GM13976 (cell line): ENCODE measurements at regions not wholly inside any gene's neighbourhood (a gene's known extent, or its start where the extent isn't known, plus 50 kb on each side); places are given as distances from the start of the nearest gene placed in this dataset.

ENCODE experiments used
- DNase-seq: peaks from one replicate; pipeline ENCODE4 v3.0.0; 2012; ENCODE audit warnings: low spot score
- in situ Hi-C: fragments of 300-500 bp; cut with MboI; formaldehyde crosslinking; loops from one replicate; pipeline ENCODE4 v1.12.0; 2022; ENCODE audit warnings: low sequenced_read_pairs, mixed read lengths, inconsistent platforms; ENCODE audit not compliant: unreplicated experiment
- TF ChIP-seq, protein P1 (sequence below): IDR thresholded peaks from 2 replicates; pipeline ENCODE4 v1.5.1; 2012; ENCODE audit warnings: borderline replicate concordance, mild to moderate bottlenecking; ENCODE audit not compliant: insufficient read depth; ENCODE audit errors: extremely low read depth, missing control alignments, control extremely low read depth

DNA sequence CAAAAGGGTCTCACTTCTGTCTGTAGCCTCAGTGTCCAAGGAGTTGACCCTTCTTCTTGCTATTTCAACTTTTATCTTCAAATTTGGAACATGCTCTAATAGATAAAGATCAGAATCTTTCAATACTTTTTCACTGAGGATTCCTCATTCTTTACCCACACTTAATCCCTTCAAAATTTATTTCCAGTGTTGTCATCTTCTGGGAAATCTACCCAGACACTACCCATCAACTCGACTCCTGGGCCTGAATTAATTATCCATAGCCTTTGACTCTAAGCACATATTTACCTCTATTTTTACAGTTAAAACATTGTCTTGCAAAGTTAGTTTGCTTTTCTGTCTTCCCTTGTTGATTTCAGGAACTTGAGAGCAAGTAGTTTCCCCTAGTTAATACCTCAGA lies 1022.5 kb downstream of the PCDH9 start:
- DNase-seq, result no peak

DNA sequence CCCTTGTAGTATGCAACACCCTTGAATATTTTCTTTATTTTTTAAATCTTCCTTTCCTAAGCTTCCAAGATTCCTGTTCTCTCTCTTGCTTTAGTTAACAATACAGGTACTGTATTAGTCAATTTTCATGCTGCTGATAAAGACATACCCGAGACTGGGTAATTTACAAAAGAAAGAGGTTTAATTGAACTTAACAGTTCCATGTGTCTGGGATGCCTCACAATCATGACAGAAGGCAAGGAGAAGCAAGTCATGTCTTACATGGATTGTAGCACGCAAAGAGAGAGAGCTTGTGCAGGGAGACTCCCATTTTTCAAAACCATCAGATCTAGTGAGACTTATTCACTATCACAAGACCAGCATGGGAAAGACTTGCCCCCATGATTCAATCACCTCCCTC lies 1024.3 kb downstream of the PCDH9 start:
- no peak for DNase-seq
- in situ Hi-C loops, result no loop called here
- TF ChIP-seq, protein P1, sequence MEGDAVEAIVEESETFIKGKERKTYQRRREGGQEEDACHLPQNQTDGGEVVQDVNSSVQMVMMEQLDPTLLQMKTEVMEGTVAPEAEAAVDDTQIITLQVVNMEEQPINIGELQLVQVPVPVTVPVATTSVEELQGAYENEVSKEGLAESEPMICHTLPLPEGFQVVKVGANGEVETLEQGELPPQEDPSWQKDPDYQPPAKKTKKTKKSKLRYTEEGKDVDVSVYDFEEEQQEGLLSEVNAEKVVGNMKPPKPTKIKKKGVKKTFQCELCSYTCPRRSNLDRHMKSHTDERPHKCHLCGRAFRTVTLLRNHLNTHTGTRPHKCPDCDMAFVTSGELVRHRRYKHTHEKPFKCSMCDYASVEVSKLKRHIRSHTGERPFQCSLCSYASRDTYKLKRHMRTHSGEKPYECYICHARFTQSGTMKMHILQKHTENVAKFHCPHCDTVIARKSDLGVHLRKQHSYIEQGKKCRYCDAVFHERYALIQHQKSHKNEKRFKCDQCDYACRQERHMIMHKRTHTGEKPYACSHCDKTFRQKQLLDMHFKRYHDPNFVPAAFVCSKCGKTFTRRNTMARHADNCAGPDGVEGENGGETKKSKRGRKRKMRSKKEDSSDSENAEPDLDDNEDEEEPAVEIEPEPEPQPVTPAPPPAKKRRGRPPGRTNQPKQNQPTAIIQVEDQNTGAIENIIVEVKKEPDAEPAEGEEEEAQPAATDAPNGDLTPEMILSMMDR, result no peak

More for the DNA sequence above, 1022.5 kb downstream of the PCDH9 start:
- TF ChIP-seq, protein P1, result no peak
- in situ Hi-C loops, result no loop called here

DNA sequence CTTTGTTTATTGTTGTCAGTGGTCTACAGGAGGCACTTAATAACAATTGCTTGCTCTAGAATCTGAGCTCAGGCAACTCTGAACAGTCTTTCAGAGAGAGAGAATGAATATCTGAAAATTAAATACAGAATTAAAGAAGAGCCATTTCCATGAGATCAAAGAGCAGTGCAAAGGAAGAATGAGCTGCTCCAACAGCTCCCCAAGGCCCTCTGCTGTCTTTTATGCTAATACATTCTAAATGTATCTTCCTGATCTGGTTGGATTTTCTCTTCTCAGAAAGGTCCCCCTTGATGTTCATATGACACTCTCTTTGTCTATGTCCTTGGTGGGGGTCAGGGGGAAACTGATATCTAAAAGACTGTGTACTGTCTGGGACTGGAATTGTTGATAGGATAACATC lies 1029.6 kb downstream of the PCDH9 start:
- in situ Hi-C loops, result no loop called here
- TF ChIP-seq, protein P1, result no peak
- DNase-seq, result no peak

DNA sequence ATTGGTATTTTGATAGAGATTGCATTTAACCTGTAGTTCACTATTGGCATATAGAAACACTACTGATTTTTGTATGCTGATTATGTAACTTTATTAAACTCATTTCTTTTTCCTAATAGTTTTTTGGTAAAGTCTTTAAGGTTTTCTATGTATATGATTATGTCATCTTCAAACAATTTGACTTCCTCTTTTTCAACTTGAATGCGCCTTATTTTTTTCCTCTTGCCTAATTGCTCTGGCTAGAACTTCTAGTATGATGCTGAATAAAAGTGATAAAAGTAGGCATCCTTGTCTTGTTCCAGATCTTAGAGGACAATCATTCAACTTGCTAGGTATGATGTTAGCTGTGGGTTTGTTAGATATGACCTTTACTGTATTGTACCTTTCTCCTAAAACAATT lies 1034.9 kb downstream of the PCDH9 start:
- TF ChIP-seq, protein P1, result no peak
- DNase-seq, result no peak
- in situ Hi-C loops, result no loop called here

DNA sequence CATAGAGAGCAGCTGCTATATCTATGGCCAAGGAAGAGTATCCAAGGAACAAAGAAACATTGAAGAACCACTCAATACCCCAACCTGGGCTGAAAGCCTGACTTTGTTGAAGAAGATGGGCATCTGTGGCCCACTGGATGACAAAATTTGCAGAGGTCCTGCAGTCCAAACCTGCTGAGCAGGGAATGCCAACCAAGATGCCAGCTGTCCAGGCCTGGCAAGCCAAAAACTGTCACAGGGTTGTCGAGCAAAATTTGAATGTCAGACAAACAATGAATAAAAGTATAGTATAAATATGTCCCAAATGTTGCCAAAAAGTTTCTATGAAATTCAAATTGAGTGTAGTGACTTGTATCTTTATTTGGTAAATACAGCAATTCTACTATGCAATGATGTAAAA lies 1040.2 kb downstream of the PCDH9 start:
- in situ Hi-C loops, result no loop called here
- TF ChIP-seq, protein P1, result no peak
- DNase-seq, result no peak

DNA sequence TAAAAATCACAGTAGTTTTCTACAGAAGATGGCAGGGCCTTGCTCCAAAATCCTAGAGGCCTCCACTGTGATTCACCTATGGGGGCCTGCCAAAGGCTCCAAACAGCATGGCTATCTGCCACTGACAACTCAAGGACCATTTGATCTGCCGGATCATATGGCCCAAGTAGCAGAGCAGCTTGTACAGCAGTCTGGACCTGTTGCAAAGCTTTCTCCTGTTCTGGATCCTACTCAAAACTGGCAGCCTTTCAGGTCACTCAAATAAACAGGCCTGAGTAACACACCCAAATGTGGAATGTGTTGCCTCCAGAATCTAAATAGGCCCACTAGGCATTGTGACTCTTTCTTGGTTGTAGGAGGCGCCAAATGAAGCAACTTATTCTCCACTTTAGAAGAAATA lies 1049.3 kb downstream of the PCDH9 start:
- TF ChIP-seq, protein P1, result no peak
- in situ Hi-C loops, result no loop called here
- DNase-seq, result no peak

DNA sequence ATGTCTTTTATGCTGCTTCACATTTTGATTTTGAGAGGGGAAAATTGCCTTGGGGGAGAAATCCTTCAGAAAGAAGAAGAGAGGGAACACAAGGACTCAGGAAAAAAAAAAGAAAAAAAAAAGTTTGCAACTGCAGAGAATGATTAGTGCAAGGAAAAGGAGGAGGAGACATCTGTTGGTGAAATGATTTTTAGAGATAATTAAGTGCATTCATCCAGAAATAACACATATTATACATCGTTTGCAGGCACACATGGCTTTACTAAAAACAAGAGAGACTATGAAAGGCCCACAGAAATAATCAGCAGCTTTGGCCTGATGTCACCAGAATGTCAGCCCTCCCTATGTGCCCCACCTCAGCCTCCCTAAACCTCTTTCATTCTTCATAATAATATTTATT lies 1058.2 kb downstream of the PCDH9 start:
- in situ Hi-C loops, result no loop called here
- DNase-seq, result no peak
- TF ChIP-seq, protein P1, result no peak
